Osteocyte (in vitro differentiated cells): ENCODE measurements at regions not wholly inside any gene's neighbourhood (a gene's known extent, or its start where the extent isn't known, plus 50 kb on each side); places are given as distances from the start of the nearest gene placed in this dataset.
"Not testable (repeated sequence)": the region's sequence is repeated elsewhere in the genome, so short reads cannot be mapped to it uniquely, and the experiment has no call there.

Experiments used
- DNase-seq: peaks from one replicate; pipeline ENCODE4 v3.0.0; 2021; ENCODE audit warnings: mixed read lengths; ENCODE audit not compliant: unreplicated experiment; ENCODE audit errors: extremely low spot score
- H3K27ac Mint-ChIP-seq: one replicate; pipeline ENCODE4 v1.8.0; 2021; ENCODE audit warnings: mild to moderate bottlenecking, mixed read lengths; ENCODE audit not compliant: unreplicated experiment
- H3K27me3 Mint-ChIP-seq: one replicate; pipeline ENCODE4 v1.8.0; 2021; ENCODE audit warnings: mixed read lengths; ENCODE audit not compliant: unreplicated experiment
- H3K36me3 Mint-ChIP-seq: one replicate; pipeline ENCODE4 v1.8.0; 2021; ENCODE audit warnings: mixed read lengths; ENCODE audit not compliant: unreplicated experiment
- H3K4me1 Mint-ChIP-seq: one replicate; pipeline ENCODE4 v1.8.0; 2021; ENCODE audit warnings: mixed read lengths; ENCODE audit not compliant: unreplicated experiment
- H3K4me3 Mint-ChIP-seq: one replicate; pipeline ENCODE4 v1.8.0; 2021; ENCODE audit warnings: mild to moderate bottlenecking, moderate library complexity, mixed read lengths; ENCODE audit not compliant: unreplicated experiment
- H3K9me3 Mint-ChIP-seq: one replicate; pipeline ENCODE4 v1.8.0; 2021; ENCODE audit warnings: mixed read lengths; ENCODE audit not compliant: unreplicated experiment
- TF ChIP-seq, protein P1 (sequence below): fragments of 200-600 bp; sonication (generic); IDR thresholded peaks from 2 replicates; pipeline ENCODE4 v1.5.0; 2021; ENCODE audit warnings: antibody characterized with exemption, mild to moderate bottlenecking, moderate library complexity

DNA sequence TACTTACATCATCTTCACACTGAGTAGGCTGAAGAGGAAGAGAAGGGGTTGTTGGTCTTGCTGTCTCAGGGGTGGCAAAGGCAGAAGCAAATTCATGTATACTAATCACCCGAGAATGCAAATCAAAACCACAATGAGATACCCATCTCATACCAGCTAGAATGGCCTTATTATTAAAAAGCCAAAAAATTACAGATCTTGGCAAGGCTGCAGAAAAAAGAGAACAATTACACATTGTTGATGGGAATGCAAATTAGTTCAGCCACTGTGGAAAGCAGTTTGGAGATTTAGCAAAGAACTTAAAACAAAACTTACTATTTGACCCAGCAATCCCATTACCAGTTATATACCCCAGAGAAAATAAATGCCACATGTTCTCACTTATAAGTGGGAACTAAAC lies 154.9 kb downstream of the SEC23A start:
- no peaks in the 10 kb centered on the region for H3K36me3 Mint-ChIP-seq
- TF ChIP-seq, protein P1, sequence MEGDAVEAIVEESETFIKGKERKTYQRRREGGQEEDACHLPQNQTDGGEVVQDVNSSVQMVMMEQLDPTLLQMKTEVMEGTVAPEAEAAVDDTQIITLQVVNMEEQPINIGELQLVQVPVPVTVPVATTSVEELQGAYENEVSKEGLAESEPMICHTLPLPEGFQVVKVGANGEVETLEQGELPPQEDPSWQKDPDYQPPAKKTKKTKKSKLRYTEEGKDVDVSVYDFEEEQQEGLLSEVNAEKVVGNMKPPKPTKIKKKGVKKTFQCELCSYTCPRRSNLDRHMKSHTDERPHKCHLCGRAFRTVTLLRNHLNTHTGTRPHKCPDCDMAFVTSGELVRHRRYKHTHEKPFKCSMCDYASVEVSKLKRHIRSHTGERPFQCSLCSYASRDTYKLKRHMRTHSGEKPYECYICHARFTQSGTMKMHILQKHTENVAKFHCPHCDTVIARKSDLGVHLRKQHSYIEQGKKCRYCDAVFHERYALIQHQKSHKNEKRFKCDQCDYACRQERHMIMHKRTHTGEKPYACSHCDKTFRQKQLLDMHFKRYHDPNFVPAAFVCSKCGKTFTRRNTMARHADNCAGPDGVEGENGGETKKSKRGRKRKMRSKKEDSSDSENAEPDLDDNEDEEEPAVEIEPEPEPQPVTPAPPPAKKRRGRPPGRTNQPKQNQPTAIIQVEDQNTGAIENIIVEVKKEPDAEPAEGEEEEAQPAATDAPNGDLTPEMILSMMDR = no peak
- H3K4me1 Mint-ChIP-seq = peaks cover 26% of the 10 kb centered on the region
- H3K4me3 Mint-ChIP-seq = no peak overlapping the region
- peaks cover 4% of the 10 kb centered on the region for H3K9me3 Mint-ChIP-seq
- H3K27ac Mint-ChIP-seq = no peak overlapping the region
- no peak for DNase-seq
- H3K27me3 Mint-ChIP-seq = peaks cover 7% of the 10 kb centered on the region

DNA sequence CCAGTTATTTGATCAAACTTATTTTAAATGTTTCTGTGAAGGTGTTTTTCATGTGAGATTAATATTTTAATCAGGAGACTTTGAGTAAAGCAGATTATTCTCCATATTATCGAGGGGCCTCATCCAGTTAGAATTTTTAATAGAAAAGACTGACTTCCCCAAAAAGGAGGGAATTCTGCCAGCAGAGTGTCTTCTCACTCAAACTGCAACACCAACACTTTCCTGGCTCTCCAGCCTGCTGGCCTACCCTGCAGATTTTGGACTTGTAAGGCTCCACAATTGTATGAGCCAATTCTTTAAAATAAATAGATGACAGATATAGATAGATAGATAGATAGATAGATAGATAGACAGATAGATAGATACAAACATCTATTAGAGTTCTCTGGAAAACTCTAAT lies 155.7 kb downstream of the SEC23A start:
- TF ChIP-seq, protein P1 = no peak
- H3K36me3 Mint-ChIP-seq = no peaks in the 10 kb centered on the region
- H3K4me1 Mint-ChIP-seq = peaks cover 19% of the 10 kb centered on the region
- H3K27ac Mint-ChIP-seq = no peak overlapping the region
- H3K4me3 Mint-ChIP-seq = no peak overlapping the region
- peaks cover 4% of the 10 kb centered on the region for H3K9me3 Mint-ChIP-seq
- H3K27me3 Mint-ChIP-seq = peaks cover 7% of the 10 kb centered on the region
- no peak for DNase-seq

DNA sequence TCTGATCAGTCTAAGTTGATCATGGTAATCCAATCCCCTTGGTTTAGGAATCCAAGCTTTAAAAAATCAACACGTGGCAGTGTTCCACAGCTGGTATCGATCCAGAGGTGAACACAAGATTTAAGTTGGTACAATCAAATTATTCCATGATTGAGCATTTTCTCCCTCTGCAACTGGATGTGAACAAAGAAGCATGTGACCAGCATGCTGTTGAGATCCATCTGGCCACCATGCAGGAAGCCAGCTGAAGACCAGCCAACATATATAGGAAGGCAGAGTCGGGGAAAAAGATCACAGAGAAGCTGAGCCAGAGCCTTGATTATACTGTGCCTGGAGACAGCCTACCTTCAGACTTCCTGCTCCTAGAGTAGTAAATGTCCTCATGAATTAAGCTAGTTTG lies 158.3 kb downstream of the SEC23A start:
- no peak for DNase-seq
- no peaks in the 10 kb centered on the region for H3K36me3 Mint-ChIP-seq
- H3K27me3 Mint-ChIP-seq = peaks cover 13% of the 10 kb centered on the region
- TF ChIP-seq, protein P1 = no peak
- H3K4me3 Mint-ChIP-seq = no peak overlapping the region
- peaks cover 4% of the 10 kb centered on the region for H3K4me1 Mint-ChIP-seq
- no peaks in the 10 kb centered on the region for H3K9me3 Mint-ChIP-seq
- no peak overlapping the region for H3K27ac Mint-ChIP-seq

DNA sequence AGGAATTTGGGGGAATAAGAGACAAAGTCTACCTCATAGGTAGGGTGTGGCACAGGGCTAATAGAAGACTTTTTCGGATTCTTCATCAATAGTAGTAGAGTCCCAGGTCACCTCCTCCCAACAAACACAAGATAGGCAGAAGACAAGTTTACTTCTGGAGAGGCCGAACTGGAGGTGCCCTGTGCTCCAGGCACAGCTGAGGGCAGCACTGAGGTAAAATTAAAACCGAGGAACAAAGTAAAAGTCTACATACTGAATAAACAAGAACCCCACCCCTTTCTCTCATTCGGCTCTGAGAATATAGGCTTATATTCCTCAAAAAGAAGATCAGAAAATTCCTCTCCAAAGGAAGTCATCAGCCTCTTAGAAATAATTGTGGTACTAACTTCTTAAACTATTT lies 161.5 kb downstream of the SEC23A start:
- Mint-ChIP-seq H3K4me1 (no peaks in the 10 kb centered on the region), H3K27me3 (peaks cover 16% of the 10 kb centered on the region), H3K36me3 (no peaks in the 10 kb centered on the region), H3K4me3 (no peak overlapping the region), H3K9me3 (peaks cover 6% of the 10 kb centered on the region), H3K27ac (no peak overlapping the region)
- TF ChIP-seq, protein P1 = no peak
- no peak for DNase-seq

DNA sequence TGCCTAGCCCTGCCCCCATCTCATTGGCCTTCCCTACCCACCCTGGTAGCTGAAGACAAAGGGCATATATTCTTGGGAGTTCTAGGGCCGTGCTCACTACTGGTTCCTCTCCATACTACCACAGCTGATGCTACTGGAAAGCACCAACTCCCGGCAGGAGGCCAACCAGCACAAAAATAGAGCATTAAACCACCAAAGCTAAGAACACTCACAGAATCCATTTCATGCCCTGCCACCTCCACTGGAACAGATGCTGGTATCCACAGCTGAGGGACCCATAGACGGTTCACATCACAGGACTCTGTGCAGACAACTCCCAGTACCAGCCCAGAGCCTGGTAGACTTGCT lies 170.4 kb downstream of the SEC23A start:
- H3K4me1 Mint-ChIP-seq, H3K27ac Mint-ChIP-seq, DNase-seq, H3K4me3 Mint-ChIP-seq, H3K9me3 Mint-ChIP-seq, H3K36me3 Mint-ChIP-seq: not testable (repeated sequence)
- H3K27me3 Mint-ChIP-seq = peaks cover 31% of the 10 kb centered on the region

DNA sequence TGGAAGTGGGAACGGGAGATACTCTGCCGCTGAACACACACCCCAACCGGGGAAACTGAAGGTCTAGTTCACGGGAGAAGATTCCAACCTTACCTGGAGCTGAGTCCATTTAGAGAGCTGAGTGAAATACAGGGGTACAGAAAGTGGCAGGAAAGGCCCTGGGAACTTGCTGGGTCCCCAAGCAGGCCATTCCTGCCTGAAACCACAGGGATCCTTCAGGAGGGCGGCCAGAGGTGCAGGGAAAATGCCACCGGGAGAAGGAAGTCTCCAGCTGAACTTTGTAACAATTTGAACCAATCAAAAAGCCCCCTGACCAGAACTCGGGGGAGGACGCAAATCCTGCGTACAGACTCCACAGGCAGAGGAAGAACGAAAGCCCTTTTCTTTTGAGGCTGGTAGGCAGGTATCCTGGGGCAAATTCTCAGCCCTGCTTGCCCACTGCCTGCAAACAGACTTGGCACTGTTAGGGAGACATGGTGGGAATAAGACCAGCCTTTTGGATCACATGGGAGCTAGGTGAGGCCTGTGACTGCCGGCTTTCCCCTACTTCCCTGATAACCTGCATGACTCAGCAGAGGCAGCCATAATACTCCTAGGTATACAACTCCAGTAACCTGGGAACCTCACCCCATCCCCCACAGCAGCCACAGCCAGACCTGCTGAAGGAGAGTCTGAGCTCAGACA lies 170.9 kb downstream of the SEC23A start:
- TF ChIP-seq, protein P1 = no peak
- Mint-ChIP-seq H3K4me1 (no peaks in the 10 kb centered on the region), H3K4me3 (no peak overlapping the region), H3K27ac (no peak overlapping the region), H3K27me3 (peaks cover 31% of the 10 kb centered on the region), H3K36me3 (no peaks in the 10 kb centered on the region), H3K9me3 (peaks cover 3% of the 10 kb centered on the region)
- DNase-seq = no peak
